HCT116 (cell line): ENCODE measurements at regions not wholly inside any gene's neighbourhood (a gene's known extent, or its start where the extent isn't known, plus 50 kb on each side); places are given as distances from the start of the nearest gene placed in this dataset.

ENCODE experiments used
- ATAC-seq: fragments of 200-7000 bp; cut with Tn5 transposase; 2 replicates; pipeline ENCODE4 v1.9.1; 2020; ENCODE audit warnings: mild to moderate bottlenecking, moderate library complexity
- BruUV-seq: library from RNA; stranded (reverse); fragments of 400-500 nt; replicated peaks from 2 replicates; lab custom pipeline; 2021; lab: Mats Ljungman, UMichigan
- CTCF ChIA-PET: fragments of 300-600 bp; sonication (Branson Sonifier 250); formaldehyde crosslinking; loops from one replicate; lab custom pipeline; 2021; ENCODE audit warnings: antibody characterized with exemption; lab: Charles Lee
- POLR2A ChIA-PET: fragments of 300-600, 350-600 bp; sonication (Branson Sonifier 250); formaldehyde crosslinking; loops from one replicate; lab custom pipeline; 2021; ENCODE audit warnings: antibody characterized with exemption; lab: Charles Lee
- RAD21 ChIA-PET, 2 experiments: fragments of 300-600 bp; sonication (Branson Sonifier 250); formaldehyde crosslinking; loops; one replicate each; lab custom pipeline; 2023; ENCODE audit warnings: low total read pairs in 2 of 2; ENCODE audit not compliant: uncharacterized antibody in 2 of 2, unreplicated experiment in 2 of 2, low non-redundant PET in 1 of 2; lab: Charles Lee
- DNase-seq: peaks from one replicate; pipeline ENCODE4 v3.0.0-alpha.2; 2010; ENCODE audit warnings: low read depth, low spot score
- H2AFZ ChIP-seq: fragments of 200-600 bp; shearing (Covaris generic), sonication (generic); 2 replicates; pipeline ENCODE4 v1.6.1; 2017; ENCODE audit warnings: low read depth, mixed run types, mixed read lengths, antibody characterized with exemption, low read length; ENCODE audit not compliant: poor library complexity, severe bottlenecking
- H3K27ac ChIP-seq: 2 replicates; pipeline ENCODE4 v1.5.1; 2012; ENCODE audit warnings: low read depth, low read length
- H3K27me3 ChIP-seq: fragments of 200-600 bp; sonication (generic); 2 replicates; pipeline ENCODE4 v1.6.1; 2016; ENCODE audit warnings: mixed run types, low read length, mixed read lengths; ENCODE audit not compliant: insufficient read depth
- H3K36me3 ChIP-seq, 2 experiments: fragments of 200-500 bp in 1 of 2; fragments of 200-600 bp in 1 of 2; sonication (Bioruptor generic) in 1 of 2; sonication (generic) in 1 of 2; 2 replicates each; pipeline versions ENCODE4 v1.5.1 to v1.6.1; 2014 to 2016; ENCODE audit warnings: low read length in 2 of 2, inconsistent platforms in 1 of 2, mixed read lengths in 1 of 2, mixed run types in 1 of 2; ENCODE audit not compliant: insufficient read depth in 2 of 2, control insufficient read depth in 1 of 2
- H3K4me1 ChIP-seq, 2 experiments: fragments of 200-600 bp in 1 of 2; sonication (generic) in 1 of 2; 2 replicates each; pipeline versions ENCODE4 v1.5.1 to v1.6.1; 2012 to 2017; ENCODE audit warnings: low read length in 2 of 2, inconsistent platforms in 1 of 2, mild to moderate bottlenecking in 1 of 2, mixed read lengths in 1 of 2, mixed run types in 1 of 2, moderate library complexity in 1 of 2; ENCODE audit not compliant: insufficient read depth in 2 of 2, control insufficient read depth in 1 of 2
- H3K4me2 ChIP-seq: fragments of 200-600 bp; sonication (generic); 2 replicates; pipeline ENCODE4 v1.6.1; 2017; ENCODE audit warnings: mixed run types, low read length, mixed read lengths
- H3K4me3 ChIP-seq, 2 experiments: fragments of 200-600 bp in 1 of 2; sonication (generic) in 1 of 2; replicated peaks in 1 of 2; 2 replicates each; pipeline ENCODE4 v1.5.1; 2011 to 2016; ENCODE audit warnings: low read length in 2 of 2, control low read depth in 1 of 2, low read depth in 1 of 2, mild to moderate bottlenecking in 1 of 2, mixed read lengths in 1 of 2, mixed run types in 1 of 2
- H3K79me2 ChIP-seq: fragments of 200-600 bp; sonication (generic); 2 replicates; pipeline ENCODE4 v1.6.1; 2017; ENCODE audit warnings: mild to moderate bottlenecking, mixed run types, low read length, moderate library complexity, mixed read lengths; ENCODE audit not compliant: insufficient read depth
- H3K9ac ChIP-seq: fragments of 200-600 bp; sonication (generic); 2 replicates; pipeline ENCODE4 v1.6.1; 2016; ENCODE audit warnings: low read length, mixed read lengths
- H3K9me2 ChIP-seq: fragments of 200-600 bp; sonication (generic), shearing (Covaris generic); 2 replicates; pipeline ENCODE4 v1.6.1; 2017; ENCODE audit warnings: mixed run types, mild to moderate bottlenecking, moderate library complexity; ENCODE audit not compliant: insufficient read depth
- H3K9me3 ChIP-seq, 2 experiments: fragments of 200-500 bp in 1 of 2; fragments of 200-600 bp in 1 of 2; sonication (Bioruptor generic) in 1 of 2; sonication (generic) in 1 of 2; 2 replicates each; pipeline ENCODE4 v1.6.1; 2014 to 2017; ENCODE audit warnings: low read length in 2 of 2, mixed read lengths in 2 of 2, inconsistent platforms in 1 of 2, low read depth in 1 of 2, mild to moderate bottlenecking in 1 of 2, mixed run types in 1 of 2, moderate library complexity in 1 of 2; ENCODE audit not compliant: control insufficient read depth in 1 of 2, insufficient read depth in 1 of 2
- H4K20me1 ChIP-seq: fragments of 200-600 bp; sonication (generic), shearing (Covaris generic); 2 replicates; pipeline ENCODE4 v1.6.1; 2017; ENCODE audit warnings: mixed run types, mild to moderate bottlenecking, moderate library complexity; ENCODE audit not compliant: insufficient read depth
- CBX3 ChIP-seq: IDR thresholded peaks from 2 replicates; pipeline ENCODE4 v1.6.1; 2012; ENCODE audit warnings: low read depth
- CEBPB ChIP-seq: IDR thresholded peaks from 2 replicates; pipeline ENCODE4 v1.6.1; 2012; ENCODE audit warnings: low read depth
- ELF1 ChIP-seq: IDR thresholded peaks from 2 replicates; pipeline ENCODE4 v1.6.1; 2012; ENCODE audit warnings: low read depth, borderline replicate concordance
- EZH2phosphoT487 ChIP-seq: fragments of 200-600 bp; IDR thresholded peaks from 2 replicates; pipeline ENCODE4 v1.6.1; 2018; ENCODE audit warnings: antibody characterized with exemption, borderline replicate concordance
- JUND ChIP-seq: IDR thresholded peaks from 2 replicates; pipeline ENCODE4 v1.6.1; 2012
- MAX ChIP-seq: IDR thresholded peaks from 2 replicates; pipeline ENCODE4 v1.6.1; 2012
- POLR2A ChIP-seq: IDR thresholded peaks from 2 replicates; pipeline ENCODE4 v1.7.0; 2011; ENCODE audit warnings: borderline replicate concordance; ENCODE audit not compliant: insufficient read depth, insufficient read length; ENCODE audit errors: extremely low read depth
- RAD21 ChIP-seq: IDR thresholded peaks from 2 replicates; pipeline ENCODE4 v1.6.1; 2012; ENCODE audit warnings: low read depth, mild to moderate bottlenecking
- SIN3A ChIP-seq: IDR thresholded peaks from 2 replicates; pipeline ENCODE4 v1.6.1; 2012; ENCODE audit warnings: low read depth
- SP1 ChIP-seq: IDR thresholded peaks from 2 replicates; pipeline ENCODE4 v1.6.1; 2012; ENCODE audit warnings: low read depth
- SRF ChIP-seq: IDR thresholded peaks from 2 replicates; pipeline ENCODE4 v1.6.1; 2012; ENCODE audit warnings: low read depth
- TCF7L2 ChIP-seq: IDR thresholded peaks from 2 replicates; pipeline ENCODE4 v1.7.0; 2011; ENCODE audit warnings: borderline replicate concordance, inconsistent platforms; ENCODE audit not compliant: insufficient read depth, insufficient read length; ENCODE audit errors: extremely low read depth
- YY1 ChIP-seq: IDR thresholded peaks from 2 replicates; pipeline ENCODE4 v1.6.1; 2011; ENCODE audit warnings: low read length, low read depth, moderate library complexity, mild to moderate bottlenecking; ENCODE audit not compliant: insufficient replicate concordance; ENCODE audit errors: extremely low read depth
- ZNF274 ChIP-seq: fragments of 200-500 bp; sonication (Bioruptor generic); IDR thresholded peaks from 2 replicates; pipeline ENCODE4 v1.6.1; 2014; ENCODE audit warnings: mild to moderate bottlenecking, low read depth, low read length, inconsistent platforms
- intact Hi-C: fragments of 100-400 bp; cut with micrococcal nuclease; formaldehyde crosslinking; loops from 2 replicates; pipeline ENCODE4 v1.10.0; 2022
- TF ChIP-seq, protein P1 (sequence below): IDR thresholded peaks from 2 replicates; pipeline ENCODE4 v1.6.1; 2012; ENCODE audit warnings: low read depth
- TF ChIP-seq, protein P2 (sequence below): IDR thresholded peaks from 2 replicates; pipeline ENCODE4 v1.6.1; 2011; ENCODE audit warnings: mild to moderate bottlenecking, low read length, moderate library complexity; ENCODE audit not compliant: insufficient replicate concordance; ENCODE audit errors: extremely low read depth

- TF ChIP-seq YY1, result no peak
- no peak for TF ChIP-seq CEBPB
These were observed 151.5 kb downstream of the ASB1 start (continued) for GRCh38 chr2:238578256-238578655.

- BruUV-seq, result no TSS peak
- Histone ChIP-seq H3K27me3 (no peaks in the 10 kb centered on the region), H3K36me3 (no peaks in the 10 kb centered on the region), H3K9ac (no peak overlapping the region), H3K4me2 (no peak overlapping the region), H3K9me3 (no peaks in the 10 kb centered on the region), H4K20me1 (no peaks in the 10 kb centered on the region), H3K79me2 (no peaks in the 10 kb centered on the region), H3K4me3 (no peak overlapping the region), H3K9me2 (no peaks in the 10 kb centered on the region), H3K27ac (no peak overlapping the region), H2AFZ (no peak overlapping the region), H3K4me1 (no peaks in the 10 kb centered on the region)
- intact Hi-C loops, result no loop called here
- ChIA-PET RAD21 (no interaction called here), POLR2A (no interaction called here), CTCF (no interaction called here)
- TF ChIP-seq, protein P1, sequence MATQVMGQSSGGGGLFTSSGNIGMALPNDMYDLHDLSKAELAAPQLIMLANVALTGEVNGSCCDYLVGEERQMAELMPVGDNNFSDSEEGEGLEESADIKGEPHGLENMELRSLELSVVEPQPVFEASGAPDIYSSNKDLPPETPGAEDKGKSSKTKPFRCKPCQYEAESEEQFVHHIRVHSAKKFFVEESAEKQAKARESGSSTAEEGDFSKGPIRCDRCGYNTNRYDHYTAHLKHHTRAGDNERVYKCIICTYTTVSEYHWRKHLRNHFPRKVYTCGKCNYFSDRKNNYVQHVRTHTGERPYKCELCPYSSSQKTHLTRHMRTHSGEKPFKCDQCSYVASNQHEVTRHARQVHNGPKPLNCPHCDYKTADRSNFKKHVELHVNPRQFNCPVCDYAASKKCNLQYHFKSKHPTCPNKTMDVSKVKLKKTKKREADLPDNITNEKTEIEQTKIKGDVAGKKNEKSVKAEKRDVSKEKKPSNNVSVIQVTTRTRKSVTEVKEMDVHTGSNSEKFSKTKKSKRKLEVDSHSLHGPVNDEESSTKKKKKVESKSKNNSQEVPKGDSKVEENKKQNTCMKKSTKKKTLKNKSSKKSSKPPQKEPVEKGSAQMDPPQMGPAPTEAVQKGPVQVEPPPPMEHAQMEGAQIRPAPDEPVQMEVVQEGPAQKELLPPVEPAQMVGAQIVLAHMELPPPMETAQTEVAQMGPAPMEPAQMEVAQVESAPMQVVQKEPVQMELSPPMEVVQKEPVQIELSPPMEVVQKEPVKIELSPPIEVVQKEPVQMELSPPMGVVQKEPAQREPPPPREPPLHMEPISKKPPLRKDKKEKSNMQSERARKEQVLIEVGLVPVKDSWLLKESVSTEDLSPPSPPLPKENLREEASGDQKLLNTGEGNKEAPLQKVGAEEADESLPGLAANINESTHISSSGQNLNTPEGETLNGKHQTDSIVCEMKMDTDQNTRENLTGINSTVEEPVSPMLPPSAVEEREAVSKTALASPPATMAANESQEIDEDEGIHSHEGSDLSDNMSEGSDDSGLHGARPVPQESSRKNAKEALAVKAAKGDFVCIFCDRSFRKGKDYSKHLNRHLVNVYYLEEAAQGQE, result no peak
- no peak for TF ChIP-seq YY1
- TF ChIP-seq ZNF274, result no peak
- TF ChIP-seq, protein P2, sequence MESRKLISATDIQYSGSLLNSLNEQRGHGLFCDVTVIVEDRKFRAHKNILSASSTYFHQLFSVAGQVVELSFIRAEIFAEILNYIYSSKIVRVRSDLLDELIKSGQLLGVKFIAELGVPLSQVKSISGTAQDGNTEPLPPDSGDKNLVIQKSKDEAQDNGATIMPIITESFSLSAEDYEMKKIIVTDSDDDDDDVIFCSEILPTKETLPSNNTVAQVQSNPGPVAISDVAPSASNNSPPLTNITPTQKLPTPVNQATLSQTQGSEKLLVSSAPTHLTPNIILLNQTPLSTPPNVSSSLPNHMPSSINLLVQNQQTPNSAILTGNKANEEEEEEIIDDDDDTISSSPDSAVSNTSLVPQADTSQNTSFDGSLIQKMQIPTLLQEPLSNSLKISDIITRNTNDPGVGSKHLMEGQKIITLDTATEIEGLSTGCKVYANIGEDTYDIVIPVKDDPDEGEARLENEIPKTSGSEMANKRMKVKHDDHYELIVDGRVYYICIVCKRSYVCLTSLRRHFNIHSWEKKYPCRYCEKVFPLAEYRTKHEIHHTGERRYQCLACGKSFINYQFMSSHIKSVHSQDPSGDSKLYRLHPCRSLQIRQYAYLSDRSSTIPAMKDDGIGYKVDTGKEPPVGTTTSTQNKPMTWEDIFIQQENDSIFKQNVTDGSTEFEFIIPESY, result no peak
- no peak for TF ChIP-seq CEBPB
- TF ChIP-seq TCF7L2, result no peak
- no peak for TF ChIP-seq RAD21
- TF ChIP-seq POLR2A, result no peak
- no peak for TF ChIP-seq EZH2phosphoT487
- TF ChIP-seq SRF, result no peak
- no peak for TF ChIP-seq MAX
- TF ChIP-seq ELF1, result no peak
- no peak for TF ChIP-seq CBX3
- TF ChIP-seq JUND, result no peak
- no peak for TF ChIP-seq SIN3A
- TF ChIP-seq SP1, result no peak
- ATAC-seq, result no peak
- no peak for DNase-seq
These were observed 153.8 kb downstream of the ASB1 start for GRCh38 chr2:238580486-238580885.
